ENCODE measurements at regions not wholly inside any gene's neighbourhood (a gene's known extent, or its start where the extent isn't known, plus 50 kb on each side); places are given as distances from the start of the nearest gene placed in this dataset.

DNA sequence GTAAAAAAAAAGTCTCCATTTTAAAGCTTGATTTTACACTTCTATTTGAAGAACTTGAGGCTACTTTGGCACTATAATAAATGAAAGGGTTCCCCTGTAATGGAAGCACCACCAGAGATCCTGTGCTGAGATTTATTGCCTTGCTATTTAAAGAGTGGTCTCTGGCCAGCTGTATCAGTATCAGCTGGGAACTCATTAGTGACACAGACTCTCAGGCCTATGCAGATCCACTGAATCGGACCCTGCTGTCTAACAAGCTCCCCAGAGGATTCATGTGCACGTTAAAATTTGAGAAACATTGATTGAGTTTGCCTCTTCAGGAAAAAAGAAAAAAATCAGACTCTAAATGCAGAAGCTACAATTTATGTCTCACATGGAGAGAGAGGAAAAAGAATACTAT, 299.9 kb upstream of the BMP2 start:
- dilution Hi-C loops (cut with MboI; ENCODE audit: extremely low pct_ligation_motif_present, low sequenced_read_pairs): no loop called here
- no peak for FAIRE-seq
- no peak overlapping the region for H2AFZ ChIP-seq (ENCODE audit: control insufficient read depth, low read length)

DNA sequence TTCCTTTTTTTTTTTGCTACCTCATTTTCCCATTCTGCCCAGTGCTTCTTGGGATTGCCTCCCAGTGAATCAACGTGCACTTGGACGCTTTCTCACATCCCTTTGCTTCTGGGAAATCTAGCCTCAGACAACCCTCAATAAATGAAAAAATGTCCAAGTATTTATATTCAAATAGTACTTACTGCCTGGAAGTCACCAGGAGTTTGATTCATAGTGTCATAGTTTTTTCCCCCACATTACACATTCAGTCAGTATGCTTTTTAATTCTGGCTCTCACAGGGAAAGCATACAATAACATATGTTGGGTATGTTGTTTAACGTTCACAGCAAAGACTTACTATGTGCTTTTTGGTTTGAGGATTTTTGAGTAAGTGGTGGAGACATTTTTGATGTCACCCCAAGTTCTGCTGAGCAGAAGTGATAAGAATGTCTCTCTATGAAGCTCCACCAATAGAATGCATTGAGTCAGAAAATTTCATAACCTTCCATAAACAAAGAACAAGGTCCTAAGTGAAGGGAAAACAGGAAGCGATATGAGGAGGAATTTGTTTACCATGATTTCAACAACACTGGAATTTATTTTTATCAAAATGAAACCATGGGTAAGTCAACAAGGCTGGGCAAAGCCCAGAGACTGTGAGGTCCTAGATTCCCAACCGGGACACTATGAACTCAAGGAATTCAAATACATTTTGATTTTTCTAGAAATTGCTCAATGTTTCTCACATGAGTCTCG, 301.2 kb upstream of the BMP2 start:
- Histone ChIP-seq H3K9ac (ENCODE audit: control insufficient read depth, extremely low read depth, insufficient read depth, low read length) (no peak overlapping the region), H3K79me2 (ENCODE audit: control insufficient read depth, insufficient read depth, low read length) (no peaks in the 10 kb centered on the region), H4K20me1 (ENCODE audit: control insufficient read depth, extremely low read depth, insufficient read depth, low read length) (no peaks in the 10 kb centered on the region), H3K4me3 (ENCODE audit: control insufficient read depth in 2 of 3, extremely low read depth in 1 of 3, insufficient read depth in 2 of 3, low read depth in 1 of 3, low read length in 3 of 3) (no peak overlapping the region), H3K4me2 (ENCODE audit: control insufficient read depth, extremely low read depth, insufficient read depth, low read depth, low read length) (no peak overlapping the region), H3K9me1 (ENCODE audit: control insufficient read depth, extremely low read depth, insufficient read depth, low read length) (no peaks in the 10 kb centered on the region), H3K4me1 (ENCODE audit: control insufficient read depth, extremely low read depth, insufficient read depth, low read length) (no peaks in the 10 kb centered on the region), H3K9me3 (ENCODE audit: control insufficient read depth, low read depth, low read length) (no peaks in the 10 kb centered on the region), H3K36me3 (ENCODE audit: control insufficient read depth in 2 of 2, extremely low read depth in 1 of 2, insufficient read depth in 2 of 2, low read length in 2 of 2) (no peaks in the 10 kb centered on the region), H3K27ac (ENCODE audit: control insufficient read depth, insufficient read depth, low read length) (no peak overlapping the region), H2AFZ (ENCODE audit: control insufficient read depth, low read length) (no peak overlapping the region), H3K27me3 (ENCODE audit: control insufficient read depth, extremely low read depth, insufficient read depth, low read length) (no peaks in the 10 kb centered on the region)
- no peak for TF ChIP-seq EZH2 (IDR thresholded peaks at IDR 0.05; ENCODE audit: low read length)
- TF ChIP-seq, protein P1, sequence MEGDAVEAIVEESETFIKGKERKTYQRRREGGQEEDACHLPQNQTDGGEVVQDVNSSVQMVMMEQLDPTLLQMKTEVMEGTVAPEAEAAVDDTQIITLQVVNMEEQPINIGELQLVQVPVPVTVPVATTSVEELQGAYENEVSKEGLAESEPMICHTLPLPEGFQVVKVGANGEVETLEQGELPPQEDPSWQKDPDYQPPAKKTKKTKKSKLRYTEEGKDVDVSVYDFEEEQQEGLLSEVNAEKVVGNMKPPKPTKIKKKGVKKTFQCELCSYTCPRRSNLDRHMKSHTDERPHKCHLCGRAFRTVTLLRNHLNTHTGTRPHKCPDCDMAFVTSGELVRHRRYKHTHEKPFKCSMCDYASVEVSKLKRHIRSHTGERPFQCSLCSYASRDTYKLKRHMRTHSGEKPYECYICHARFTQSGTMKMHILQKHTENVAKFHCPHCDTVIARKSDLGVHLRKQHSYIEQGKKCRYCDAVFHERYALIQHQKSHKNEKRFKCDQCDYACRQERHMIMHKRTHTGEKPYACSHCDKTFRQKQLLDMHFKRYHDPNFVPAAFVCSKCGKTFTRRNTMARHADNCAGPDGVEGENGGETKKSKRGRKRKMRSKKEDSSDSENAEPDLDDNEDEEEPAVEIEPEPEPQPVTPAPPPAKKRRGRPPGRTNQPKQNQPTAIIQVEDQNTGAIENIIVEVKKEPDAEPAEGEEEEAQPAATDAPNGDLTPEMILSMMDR (optimal IDR thresholded peaks at IDR 0.05 in 1 of 3, IDR thresholded peaks at IDR 0.05 in 1 of 3, conservative IDR thresholded peaks at IDR 0.05 in 1 of 3; ENCODE audit: extremely low read depth in 1 of 3, insufficient read depth in 2 of 3, low read length in 3 of 3): no peak
- FAIRE-seq (no peak), DNase-seq (ENCODE audit: low read depth, low spot score) (no peak)
- dilution Hi-C loops (cut with MboI; ENCODE audit: extremely low pct_ligation_motif_present, low sequenced_read_pairs): no loop called here

More for the DNA sequence above, 299.9 kb upstream of the BMP2 start:
- no peak for DNase-seq (ENCODE audit: low read depth, low spot score)
- no peaks in the 10 kb centered on the region for H4K20me1 ChIP-seq (ENCODE audit: control insufficient read depth, extremely low read depth, insufficient read depth, low read length)
- no peak overlapping the region for H3K4me3 ChIP-seq (ENCODE audit: control insufficient read depth in 2 of 3, extremely low read depth in 1 of 3, insufficient read depth in 2 of 3, low read depth in 1 of 3, low read length in 3 of 3)
- no peaks in the 10 kb centered on the region for H3K36me3 ChIP-seq (ENCODE audit: control insufficient read depth in 2 of 2, extremely low read depth in 1 of 2, insufficient read depth in 2 of 2, low read length in 2 of 2)
- no peaks in the 10 kb centered on the region for H3K27me3 ChIP-seq (ENCODE audit: control insufficient read depth, extremely low read depth, insufficient read depth, low read length)
- H3K79me2 ChIP-seq (ENCODE audit: control insufficient read depth, insufficient read depth, low read length): no peaks in the 10 kb centered on the region
- H3K9me1 ChIP-seq (ENCODE audit: control insufficient read depth, extremely low read depth, insufficient read depth, low read length): no peaks in the 10 kb centered on the region
- H3K4me1 ChIP-seq (ENCODE audit: control insufficient read depth, extremely low read depth, insufficient read depth, low read length): no peaks in the 10 kb centered on the region
- TF ChIP-seq, protein P1 (optimal IDR thresholded peaks at IDR 0.05 in 1 of 3, IDR thresholded peaks at IDR 0.05 in 1 of 3, conservative IDR thresholded peaks at IDR 0.05 in 1 of 3; ENCODE audit: extremely low read depth in 1 of 3, insufficient read depth in 2 of 3, low read length in 3 of 3): no peak
- no peak for TF ChIP-seq EZH2 (IDR thresholded peaks at IDR 0.05; ENCODE audit: low read length)
- H3K9me3 ChIP-seq (ENCODE audit: control insufficient read depth, low read depth, low read length): no peaks in the 10 kb centered on the region
- H3K4me2 ChIP-seq (ENCODE audit: control insufficient read depth, extremely low read depth, insufficient read depth, low read depth, low read length): no peak overlapping the region
- H3K27ac ChIP-seq (ENCODE audit: control insufficient read depth, insufficient read depth, low read length): no peak overlapping the region
- H3K9ac ChIP-seq (ENCODE audit: control insufficient read depth, extremely low read depth, insufficient read depth, low read length): no peak overlapping the region

Data from keratinocyte (primary cell).